WTC11 (cell line): ENCODE measurements at regions not wholly inside any gene's neighbourhood (a gene's known extent, or its start where the extent isn't known, plus 50 kb on each side); places are given as distances from the start of the nearest gene placed in this dataset.

ENCODE experiments used
- ATAC-seq: fragments of 200-7000 bp; cut with Tn5 transposase; 2 replicates; pipeline ENCODE4 v1.10.0; 2021; ENCODE audit warnings: mild to moderate bottlenecking, moderate library complexity
- CTCF ChIA-PET: fragments of 300-600 bp; sonication (Branson Sonifier 250); formaldehyde crosslinking; loops from one replicate; lab custom pipeline; 2021; ENCODE audit warnings: antibody characterized with exemption; lab: Charles Lee
- POLR2A ChIA-PET: fragments of 350-600 bp; sonication (Branson Sonifier 250); formaldehyde crosslinking; loops from one replicate; lab custom pipeline; 2021; ENCODE audit warnings: antibody characterized with exemption; lab: Charles Lee
- DNase-seq: peaks from one replicate; pipeline ENCODE4 v3.0.0; 2021; ENCODE audit warnings: low spot score
- H3K27ac Mint-ChIP-seq: 2 replicates; pipeline ENCODE4 v1.8.0; 2021; ENCODE audit warnings: mixed read lengths
- H3K27me3 Mint-ChIP-seq: 2 replicates; pipeline ENCODE4 v1.8.0; 2021; ENCODE audit warnings: low read depth, mild to moderate bottlenecking, moderate library complexity, mixed read lengths
- H3K36me3 Mint-ChIP-seq: 2 replicates; pipeline ENCODE4 v1.8.0; 2021; ENCODE audit warnings: mixed read lengths
- H3K4me1 Mint-ChIP-seq: 2 replicates; pipeline ENCODE4 v1.8.0; 2022; ENCODE audit warnings: mixed read lengths
- H3K4me3 Mint-ChIP-seq: 2 replicates; pipeline ENCODE4 v1.8.0; 2021; ENCODE audit warnings: mild to moderate bottlenecking, moderate library complexity, mixed read lengths
- H3K9me3 Mint-ChIP-seq: 2 replicates; pipeline ENCODE4 v1.8.0; 2021; ENCODE audit warnings: mixed read lengths
- ATF2 ChIP-seq: sonication (generic); formaldehyde crosslinking; IDR thresholded peaks from 2 replicates; pipeline ENCODE4 v1.8.1; 2022; ENCODE audit warnings: low read depth, missing genetic modification reagents, borderline replicate concordance
- CDX4 ChIP-seq: fragments of 250-450 bp; sonication (Bioruptor Pico); IDR thresholded peaks from 2 replicates; pipeline ENCODE4 v1.9.0; 2021; ENCODE audit warnings: moderate library complexity, mild to moderate bottlenecking, inconsistent platforms, borderline replicate concordance
- CREM ChIP-seq: sonication (generic); formaldehyde crosslinking; IDR thresholded peaks from 2 replicates; pipeline ENCODE4 v1.8.1; 2022; ENCODE audit warnings: mild to moderate bottlenecking, missing genetic modification reagents, moderate library complexity
- EMX1 ChIP-seq: fragments of 250-450 bp; sonication (Bioruptor Pico); IDR thresholded peaks from 2 replicates; pipeline ENCODE4 v1.8.0; 2021; ENCODE audit warnings: mild to moderate bottlenecking
- ETV6 ChIP-seq: sonication (generic); formaldehyde crosslinking; IDR thresholded peaks from 2 replicates; pipeline ENCODE4 v1.8.1; 2022; ENCODE audit warnings: mild to moderate bottlenecking, missing genetic modification reagents
- HMGA2 ChIP-seq: fragments of 250-450 bp; sonication (Bioruptor Pico); IDR thresholded peaks from 2 replicates; pipeline ENCODE4 v1.4.0; 2021; ENCODE audit warnings: mild to moderate bottlenecking, moderate library complexity
- HMGXB4 ChIP-seq: sonication (generic); formaldehyde crosslinking; IDR thresholded peaks from 2 replicates; pipeline ENCODE4 v1.8.1; 2023; ENCODE audit warnings: mild to moderate bottlenecking, moderate library complexity, missing genetic modification reagents
- JAZF1 ChIP-seq: fragments of 250-450 bp; sonication (Bioruptor Pico); IDR thresholded peaks from 2 replicates; pipeline ENCODE4 v1.9.0; 2021; ENCODE audit warnings: moderate library complexity, mild to moderate bottlenecking, inconsistent platforms
- KAT7 ChIP-seq: sonication (generic); formaldehyde crosslinking; IDR thresholded peaks from 2 replicates; pipeline ENCODE4 v1.8.1; 2023; ENCODE audit warnings: missing genetic modification reagents, mild to moderate bottlenecking, borderline replicate concordance
- MAX ChIP-seq: sonication (generic); formaldehyde crosslinking; IDR thresholded peaks from 2 replicates; pipeline ENCODE4 v1.8.0; 2022; ENCODE audit warnings: mild to moderate bottlenecking, missing genetic modification reagents
- MXD4 ChIP-seq: fragments of 250-450 bp; sonication (Bioruptor Pico); IDR thresholded peaks from 2 replicates; pipeline ENCODE4 v1.8.0; 2021; ENCODE audit warnings: mild to moderate bottlenecking, moderate library complexity, borderline replicate concordance
- MYBL2 ChIP-seq: sonication (generic); formaldehyde crosslinking; IDR thresholded peaks from 2 replicates; pipeline ENCODE4 v1.8.1; 2023; ENCODE audit warnings: mild to moderate bottlenecking, moderate library complexity, missing genetic modification reagents
- NR1H2 ChIP-seq: sonication (generic); formaldehyde crosslinking; IDR thresholded peaks from 2 replicates; pipeline ENCODE4 v1.9.0; 2021; ENCODE audit warnings: mild to moderate bottlenecking, moderate library complexity, missing genetic modification reagents
- NR2C2 ChIP-seq: sonication (generic); formaldehyde crosslinking; IDR thresholded peaks from 2 replicates; pipeline ENCODE4 v1.8.0; 2022; ENCODE audit warnings: mild to moderate bottlenecking, missing genetic modification reagents
- SMAD3 ChIP-seq: sonication (generic); formaldehyde crosslinking; IDR thresholded peaks from 2 replicates; pipeline ENCODE4 v1.8.0; 2022; ENCODE audit warnings: missing genetic modification reagents, mild to moderate bottlenecking, borderline replicate concordance
- SOX15 ChIP-seq: fragments of 250-450 bp; sonication (Bioruptor Pico); IDR thresholded peaks from 2 replicates; pipeline ENCODE4 v1.9.0; 2021; ENCODE audit warnings: mild to moderate bottlenecking
- TEAD4 ChIP-seq: sonication (generic); formaldehyde crosslinking; IDR thresholded peaks from 2 replicates; pipeline ENCODE4 v1.8.0; 2022; ENCODE audit warnings: mild to moderate bottlenecking, missing genetic modification reagents
- USF1 ChIP-seq: sonication (generic); formaldehyde crosslinking; IDR thresholded peaks from 2 replicates; pipeline ENCODE4 v1.8.0; 2022; ENCODE audit warnings: mild to moderate bottlenecking, missing genetic modification reagents
- ZNF396 ChIP-seq: fragments of 250-450 bp; sonication (Bioruptor Pico); IDR thresholded peaks from 2 replicates; pipeline ENCODE4 v1.8.0; 2021; ENCODE audit warnings: mild to moderate bottlenecking, moderate library complexity, borderline replicate concordance
- ZNF416 ChIP-seq: fragments of 250-450 bp; sonication (Bioruptor Pico); IDR thresholded peaks from 2 replicates; pipeline ENCODE4 v1.9.0; 2021; ENCODE audit warnings: mild to moderate bottlenecking, inconsistent platforms
- ZNF423 ChIP-seq: fragments of 250-450 bp; sonication (Bioruptor Pico); IDR thresholded peaks from 2 replicates; pipeline ENCODE4 v2.1.2; 2022; ENCODE audit warnings: mild to moderate bottlenecking, moderate library complexity
- ZNF671 ChIP-seq: fragments of 250-450 bp; sonication (Bioruptor Pico); IDR thresholded peaks from 2 replicates; pipeline ENCODE4 v1.8.0; 2021; ENCODE audit warnings: mild to moderate bottlenecking

GRCh38 chr12:91940322-91940721 is 205.3 kb downstream of the BTG1 start:
- DNase-seq (no peak), ATAC-seq (no peak)
- peaks cover 4% of the 10 kb centered on the region for H3K4me1 Mint-ChIP-seq
- POLR2A ChIA-PET = no interaction called here
- H3K9me3 Mint-ChIP-seq = peaks cover 8% of the 10 kb centered on the region
- no peaks in the 10 kb centered on the region for H3K36me3 Mint-ChIP-seq
- CTCF ChIA-PET = no interaction called here
- TF ChIP-seq ZNF671 (CRISPR knock-in tag) (no peak), CREM (CRISPR knock-in tag) (no peak), NR1H2 (CRISPR knock-in tag) (no peak), HMGA2 (CRISPR knock-in tag) (no peak), ZNF396 (CRISPR knock-in tag) (no peak), ZNF423 (no peak), KAT7 (no peak), JAZF1 (no peak), HMGXB4 (CRISPR knock-in tag) (no peak), MXD4 (CRISPR knock-in tag) (no peak), ZNF416 (CRISPR knock-in tag) (no peak), ETV6 (CRISPR knock-in tag) (no peak), SOX15 (no peak), NR2C2 (CRISPR knock-in tag) (no peak), TEAD4 (CRISPR knock-in tag) (no peak), CDX4 (CRISPR knock-in tag) (no peak), MYBL2 (CRISPR knock-in tag) (no peak)
- H3K4me3 Mint-ChIP-seq = no peak overlapping the region
- H3K27me3 Mint-ChIP-seq = no peaks in the 10 kb centered on the region
- no peak overlapping the region for H3K27ac Mint-ChIP-seq

- H3K27me3 Mint-ChIP-seq = no peaks in the 10 kb centered on the region
- H3K36me3 Mint-ChIP-seq = no peaks in the 10 kb centered on the region
- peaks cover 8% of the 10 kb centered on the region for H3K9me3 Mint-ChIP-seq
- DNase-seq = no peak
- no peak overlapping the region for H3K27ac Mint-ChIP-seq
- peaks cover 5% of the 10 kb centered on the region for H3K4me1 Mint-ChIP-seq
- ATAC-seq = no peak
- POLR2A ChIA-PET = no interaction called here
- TF ChIP-seq ATF2 (CRISPR knock-in tag) (no peak), MAX (CRISPR knock-in tag) (no peak), KAT7 (no peak), EMX1 (CRISPR knock-in tag) (no peak), MYBL2 (CRISPR knock-in tag) (no peak), SMAD3 (CRISPR knock-in tag) (no peak), USF1 (no peak), ZNF396 (CRISPR knock-in tag) (no peak)
- CTCF ChIA-PET = no interaction called here
- no peak overlapping the region for H3K4me3 Mint-ChIP-seq
Measured at GRCh38 chr12:91937706-91938105, 207.9 kb downstream of the BTG1 start.
